ENCODE measurements at regions not wholly inside any gene's neighbourhood (a gene's known extent, or its start where the extent isn't known, plus 50 kb on each side); places are given as distances from the start of the nearest gene placed in this dataset.
"Not testable (repeated sequence)": the region's sequence is repeated elsewhere in the genome, so short reads cannot be mapped to it uniquely, and the experiment has no call there.

DNA sequence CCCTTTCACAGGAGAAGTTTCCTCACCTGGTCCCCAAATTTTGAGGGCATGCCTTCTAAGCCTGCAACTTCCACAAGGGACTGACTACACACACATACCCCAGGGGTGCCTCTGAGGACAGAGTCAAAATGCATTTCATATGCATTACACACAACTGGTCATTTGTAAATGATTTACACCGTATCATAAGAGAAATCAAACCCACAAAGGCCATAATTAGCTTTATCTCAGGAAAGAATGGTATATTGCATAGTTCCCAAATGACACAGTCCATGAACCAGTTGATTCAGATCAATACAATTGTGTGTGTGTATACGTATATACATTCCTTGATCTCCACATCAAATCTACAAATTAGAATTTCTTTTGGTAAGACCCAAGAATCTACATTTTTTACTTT is 203.3 kb upstream of the PRDM1 start:
- no peak for DNase-seq (ENCODE audit: low read depth in 1 of 2, low spot score in 1 of 2)

DNA sequence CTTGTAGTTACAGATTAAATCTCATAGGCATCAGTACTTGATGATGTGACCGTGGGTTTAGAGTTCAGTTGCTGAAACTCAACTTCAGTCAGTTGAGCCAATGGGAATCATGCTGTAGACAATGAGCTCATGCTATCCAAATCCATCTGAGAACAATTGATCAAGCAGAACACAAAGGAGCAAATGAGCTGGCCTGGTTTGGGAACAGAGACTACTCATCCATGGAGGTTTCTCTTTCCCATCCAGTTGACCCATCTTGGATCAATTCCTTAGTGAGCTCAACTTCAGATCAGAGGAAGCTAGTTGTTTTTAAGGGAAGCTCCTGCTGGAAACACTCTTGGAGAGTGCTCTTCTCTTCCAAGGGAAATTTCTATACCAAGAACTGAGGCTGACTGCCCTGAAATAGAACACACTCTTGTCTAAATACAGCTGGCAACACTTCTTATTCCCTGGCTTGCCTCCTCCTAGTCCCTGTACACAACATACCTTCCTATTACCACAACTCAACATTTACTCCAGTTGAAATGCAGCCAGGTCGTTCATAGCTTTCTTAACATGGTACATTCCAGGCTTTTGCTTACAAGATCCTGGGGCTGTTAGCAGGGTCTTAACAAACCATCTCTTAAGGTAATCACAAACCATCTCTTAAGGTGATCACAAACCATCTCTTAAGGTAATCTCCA is 203.9 kb upstream of the PRDM1 start:
- DNase-seq (ENCODE audit: low read depth in 1 of 2, low spot score in 1 of 2): no peak

DNA sequence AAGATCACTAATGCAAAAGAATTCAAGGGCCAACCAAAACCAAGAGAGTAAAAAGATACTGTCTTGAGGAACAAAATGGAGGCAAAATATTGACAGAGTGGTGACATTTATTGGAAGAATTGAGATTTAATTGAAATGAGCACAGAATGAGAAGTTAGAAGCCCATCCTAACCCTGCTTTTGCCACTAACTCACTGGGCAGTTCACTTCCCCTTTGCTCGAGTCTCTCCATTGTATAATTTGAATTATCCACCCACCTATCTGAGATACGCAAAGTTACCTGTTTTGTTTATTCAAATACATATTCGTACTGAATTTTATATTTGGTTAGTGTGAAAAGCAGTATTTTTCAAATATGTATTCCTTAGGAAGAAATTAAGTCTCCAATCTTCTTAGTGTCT is 204.5 kb upstream of the PRDM1 start:
- no peak for DNase-seq (ENCODE audit: low read depth in 1 of 2, low spot score in 1 of 2)

DNA sequence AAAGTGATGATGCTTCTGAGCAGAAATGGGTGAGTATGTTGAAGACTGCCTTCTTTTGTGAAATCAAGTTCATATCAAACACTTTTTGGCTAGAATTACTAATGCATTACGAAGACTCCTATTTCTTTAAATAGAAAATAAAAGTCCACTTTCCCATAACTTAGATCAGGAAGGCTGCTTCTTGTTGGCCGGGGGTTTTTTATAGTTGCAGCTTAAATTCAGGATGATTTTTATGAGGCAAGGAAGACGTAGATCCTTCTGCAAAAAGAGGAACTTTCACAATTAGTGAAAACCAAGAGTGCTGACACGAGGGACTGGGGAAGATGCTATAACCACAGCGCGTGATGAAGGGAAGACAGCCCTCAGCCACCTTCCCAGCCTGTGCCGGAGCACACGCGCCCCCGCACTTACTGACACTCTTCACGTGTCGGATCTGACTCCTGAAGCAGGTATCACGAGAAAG is 206.1 kb upstream of the PRDM1 start:
- DNase-seq (ENCODE audit: low read depth in 1 of 2, low spot score in 1 of 2): no peak

DNA sequence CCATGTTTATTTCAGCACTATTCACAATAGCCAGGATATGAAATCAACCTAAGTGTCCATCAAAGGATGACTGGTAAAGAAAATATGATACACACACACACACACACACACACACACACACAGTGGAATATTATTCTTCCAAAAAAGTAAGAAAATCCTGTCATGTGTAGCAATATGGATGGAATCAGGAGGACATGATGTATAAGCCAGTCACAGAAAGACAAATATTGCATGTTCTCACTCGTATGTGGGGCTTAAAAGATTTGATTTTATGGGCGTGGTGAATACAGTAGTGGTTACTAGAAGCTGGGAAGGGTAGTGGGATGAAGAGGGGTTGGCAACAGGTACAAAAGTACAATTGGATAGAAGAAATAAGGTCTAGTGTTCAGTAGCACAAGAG is 207.0 kb upstream of the PRDM1 start:
- no peak for DNase-seq (ENCODE audit: low read depth in 1 of 2, low spot score in 1 of 2)

DNA sequence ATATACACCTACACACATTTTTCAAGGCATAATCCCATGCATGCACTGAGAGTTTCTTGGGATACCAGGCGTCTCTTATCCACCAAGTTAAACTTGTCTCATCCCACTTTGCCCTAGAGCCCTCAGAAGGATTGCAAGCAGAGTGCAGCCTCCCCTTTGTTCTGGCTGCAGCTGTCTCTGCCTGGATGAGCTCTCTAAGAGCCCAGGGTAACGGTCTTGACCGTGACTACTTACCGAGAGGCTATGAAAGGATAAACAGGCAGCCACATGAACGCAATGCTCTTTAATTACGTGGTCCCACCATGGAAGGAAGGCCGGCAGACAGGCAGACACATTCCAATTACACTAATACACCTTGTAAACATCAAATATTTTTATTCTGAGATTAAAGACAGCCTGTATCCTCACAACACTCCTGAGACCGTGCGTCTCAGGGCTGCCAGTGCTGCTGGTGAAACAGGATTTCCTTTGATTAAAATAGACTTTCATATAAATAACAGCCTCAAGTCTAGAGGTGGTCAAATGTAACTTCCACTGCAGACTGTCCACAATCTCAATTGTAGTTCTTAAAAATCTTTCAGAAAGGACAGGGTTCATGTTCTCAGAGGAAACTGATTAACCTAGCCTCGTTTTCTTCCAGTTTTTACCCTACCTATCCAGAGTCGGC is 210.0 kb upstream of the PRDM1 start:
- no peak for DNase-seq (ENCODE audit: low read depth in 1 of 2, low spot score in 1 of 2)

DNA sequence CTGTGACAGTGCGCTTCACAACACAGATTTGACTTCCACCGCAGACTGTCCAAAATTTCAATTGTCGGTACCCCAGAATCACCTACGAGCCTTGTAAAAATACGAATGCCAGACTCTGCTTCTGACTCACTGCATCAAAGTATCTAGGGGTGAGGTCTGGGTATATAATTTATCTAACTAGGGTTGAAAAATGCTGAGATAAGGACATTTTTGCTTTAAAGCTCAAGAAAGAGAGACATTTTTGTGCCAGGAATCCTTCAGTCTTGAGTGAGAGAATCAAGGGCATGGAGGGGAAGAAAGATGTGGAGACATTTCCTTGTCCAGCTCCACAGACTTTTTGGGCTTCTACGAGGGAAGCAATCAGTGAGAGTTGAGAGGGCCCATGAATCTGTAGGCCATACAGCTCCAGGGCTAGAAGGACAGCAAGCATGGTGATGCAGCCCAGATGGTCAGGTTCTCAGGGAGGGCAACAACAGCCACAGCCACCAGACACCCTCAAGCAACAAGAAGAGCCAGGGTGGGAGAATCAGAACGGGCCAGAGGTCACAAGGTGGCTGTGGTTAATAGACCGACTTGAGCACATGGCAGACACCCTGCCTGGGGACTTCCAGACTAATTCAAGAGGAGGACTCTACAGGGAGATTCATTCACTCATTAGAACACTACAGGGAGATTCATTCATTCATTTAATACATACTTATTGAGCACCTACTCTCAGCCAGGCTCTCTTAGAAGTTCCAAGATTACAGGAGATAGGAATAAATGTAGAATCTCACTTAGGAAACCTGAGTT is 211.1 kb upstream of the PRDM1 start:
- no peak for DNase-seq (ENCODE audit: low read depth in 1 of 2, low spot score in 1 of 2)

DNA sequence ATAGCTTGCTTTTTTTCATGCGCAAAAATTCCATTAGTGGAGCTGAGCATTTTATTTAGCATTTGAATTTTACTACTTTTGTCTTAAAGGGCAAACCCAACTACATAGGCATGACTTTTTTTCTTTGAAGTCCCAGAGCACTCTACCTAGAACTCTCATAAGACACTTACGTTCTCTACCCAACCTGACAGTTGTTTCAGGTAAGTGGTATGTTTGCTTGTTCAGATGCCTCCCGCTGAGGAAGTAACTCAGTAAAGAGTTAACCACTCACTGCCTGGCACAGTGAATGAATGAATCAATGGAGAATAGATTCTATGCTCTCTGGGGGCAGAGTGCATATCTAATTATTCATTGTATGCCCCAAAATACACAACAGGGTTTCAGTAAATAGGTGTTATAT is 212.3 kb upstream of the PRDM1 start:
- no peak for DNase-seq (ENCODE audit: low read depth in 1 of 2, low spot score in 1 of 2)

DNA sequence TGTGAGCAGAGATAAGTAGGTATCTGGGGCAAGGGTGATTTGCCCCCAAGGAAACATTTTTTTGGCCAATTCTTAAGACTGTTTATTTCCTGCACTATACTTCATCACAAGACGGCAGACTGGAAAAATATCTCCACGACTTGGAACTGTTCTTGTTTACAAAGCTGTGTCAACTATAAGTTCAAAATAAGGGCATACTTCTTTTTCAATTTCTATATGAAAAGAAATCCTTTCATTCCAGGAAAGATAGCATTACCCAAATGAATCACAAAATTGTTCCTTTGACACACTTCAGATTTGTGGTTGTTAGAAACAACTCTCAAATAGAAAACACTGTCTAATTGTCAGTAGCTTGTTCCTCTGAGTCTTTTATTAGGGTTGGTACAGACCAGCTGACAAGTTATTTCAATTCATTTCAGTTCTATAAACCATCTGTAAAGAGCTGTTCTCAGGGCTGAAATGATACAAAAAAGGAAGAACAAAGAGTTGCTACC is 212.9 kb upstream of the PRDM1 start:
- no peak for DNase-seq (ENCODE audit: low read depth in 1 of 2, low spot score in 1 of 2)

DNA sequence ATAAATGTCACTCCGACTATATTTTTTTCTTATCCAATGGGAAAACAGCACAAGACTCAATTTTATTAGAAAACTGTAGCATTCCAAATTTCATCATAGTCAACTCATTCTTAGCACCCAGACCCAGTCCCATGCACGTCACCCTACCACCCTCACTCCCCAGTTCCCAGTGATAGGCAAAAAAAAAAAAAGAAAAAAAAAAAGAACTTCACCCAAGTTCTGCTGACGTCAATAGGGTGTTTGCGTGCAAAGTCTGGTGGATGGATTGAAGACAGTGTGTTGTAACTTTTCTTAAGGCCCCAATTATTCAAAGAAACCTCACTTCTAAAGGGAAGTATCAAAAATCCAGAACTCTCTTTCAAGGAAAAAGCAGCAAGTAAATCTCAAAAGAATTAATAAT is 213.9 kb upstream of the PRDM1 start:
- DNase-seq (ENCODE audit: low read depth in 1 of 2, low spot score in 1 of 2): no peak

DNA sequence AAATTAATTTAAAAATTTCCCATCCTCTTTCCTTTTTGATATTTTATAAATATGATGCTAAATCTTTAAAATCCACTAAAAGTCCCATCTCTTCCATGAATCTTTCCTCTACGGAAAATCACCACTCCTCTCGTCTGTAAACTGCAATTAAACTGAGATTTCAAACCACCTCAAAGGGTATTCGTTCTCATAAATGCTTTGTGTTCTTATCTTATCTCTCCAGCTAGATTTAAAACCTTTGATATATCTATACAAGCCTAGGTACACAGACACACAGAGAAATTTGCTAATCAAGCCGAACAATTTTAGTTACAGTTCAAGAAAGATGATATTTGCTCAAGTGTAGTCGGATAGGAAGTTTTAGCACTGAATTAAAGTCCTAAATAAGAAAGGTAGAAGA is 214.6 kb upstream of the PRDM1 start:
- DNase-seq (ENCODE audit: low read depth in 1 of 2, low spot score in 1 of 2): no peak

DNA sequence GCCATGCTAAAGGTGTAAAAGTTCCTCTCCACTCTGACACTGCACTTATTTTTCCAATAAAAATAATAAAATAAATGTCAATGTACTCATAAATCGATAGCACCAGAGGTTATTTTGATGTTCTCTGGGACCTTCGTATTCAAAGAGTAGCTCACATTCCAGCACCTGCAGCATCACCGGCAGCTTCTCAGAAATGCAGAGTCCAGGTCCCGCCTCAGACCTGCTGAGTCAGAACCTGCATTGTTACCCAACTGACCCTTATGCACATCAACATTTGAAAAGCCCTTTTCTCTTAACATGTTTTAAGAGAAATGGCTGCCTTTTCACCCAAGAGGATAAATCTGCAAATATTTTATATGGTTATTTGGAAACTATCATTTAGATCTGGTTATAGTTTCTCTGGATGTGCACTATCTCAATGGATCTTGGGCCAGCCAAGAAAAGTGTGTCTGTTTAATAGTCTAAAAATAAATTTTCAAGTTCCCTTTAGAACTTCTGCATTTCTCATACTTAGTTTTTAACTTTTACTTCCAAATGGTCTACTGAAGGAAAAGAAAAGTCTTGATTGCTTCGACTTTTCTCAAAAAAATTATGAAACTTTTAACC is 216.2 kb upstream of the PRDM1 start:
- no peak for DNase-seq (ENCODE audit: low read depth in 1 of 2, low spot score in 1 of 2)

DNA sequence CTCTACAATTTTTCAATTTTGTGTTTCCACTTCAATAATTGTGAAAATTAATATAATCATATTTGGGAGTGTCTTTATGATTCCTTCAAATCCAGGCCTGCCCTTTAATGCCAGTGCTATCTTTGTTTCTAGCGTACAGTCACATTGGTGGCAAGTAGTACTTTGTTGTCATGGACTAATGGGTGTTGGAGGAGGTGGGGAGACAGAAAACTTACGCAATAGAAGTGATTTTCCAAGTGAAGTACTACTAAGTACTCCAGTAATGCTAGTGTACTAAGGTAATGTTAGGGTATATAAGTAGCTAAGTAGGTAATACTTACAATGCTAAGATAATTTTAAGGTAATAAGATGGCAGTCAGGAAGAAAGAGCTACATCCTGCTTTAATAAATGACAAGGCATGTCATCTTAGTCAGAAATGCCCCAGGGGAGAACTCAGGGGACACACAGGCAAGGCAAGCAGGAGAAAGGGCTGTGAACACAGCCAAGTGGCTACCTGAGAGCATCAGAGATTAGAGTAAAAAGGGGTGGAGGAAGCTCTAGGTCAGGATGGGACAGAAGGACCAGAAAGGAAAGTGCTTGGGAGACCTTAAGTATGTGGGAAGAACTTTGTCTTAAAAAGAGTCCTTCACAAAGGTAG is 217.2 kb upstream of the PRDM1 start:
- no peak for DNase-seq (ENCODE audit: low read depth in 1 of 2, low spot score in 1 of 2)

DNA sequence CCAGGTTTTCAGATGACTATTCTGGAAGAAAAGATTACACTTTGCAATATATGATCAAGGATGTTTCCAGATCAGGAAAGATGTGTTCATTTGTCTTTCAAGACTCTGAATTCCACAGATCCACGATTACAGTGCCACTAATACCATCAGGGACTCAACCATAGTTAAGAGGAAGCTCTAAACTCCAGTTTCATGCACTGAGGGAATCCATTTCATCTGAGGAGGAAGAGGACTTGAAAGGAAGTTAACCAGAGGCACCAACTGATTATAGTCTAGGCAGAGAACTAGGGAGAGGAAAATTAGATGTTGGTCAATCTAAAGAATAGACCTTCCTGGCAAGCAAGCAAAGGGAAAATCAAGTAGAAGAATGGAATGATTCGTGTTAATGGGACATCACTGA is 218.3 kb upstream of the PRDM1 start:
- DNase-seq (ENCODE audit: low read depth in 1 of 2, low spot score in 1 of 2): no peak

DNA sequence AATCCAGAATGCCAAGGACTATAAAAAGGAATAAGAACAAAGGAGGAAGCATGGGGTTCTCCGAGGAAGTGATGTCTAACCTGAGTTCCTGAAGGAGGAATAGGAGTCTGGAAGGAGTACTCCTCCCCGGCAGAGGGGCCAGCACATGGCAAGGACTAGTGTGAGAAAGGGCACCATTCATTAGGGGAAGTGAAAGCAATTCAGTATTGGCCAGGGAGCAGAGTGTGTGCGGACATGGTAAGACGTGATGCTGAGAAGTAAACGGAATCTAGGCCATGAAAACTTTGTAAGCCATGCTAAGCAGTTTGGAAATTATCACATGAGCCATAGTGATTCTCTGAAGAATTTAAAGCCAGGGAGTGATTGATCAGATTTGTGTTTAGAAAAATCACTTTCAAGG is 218.9 kb upstream of the PRDM1 start:
- no peak for DNase-seq (ENCODE audit: low read depth in 1 of 2, low spot score in 1 of 2)

DNA sequence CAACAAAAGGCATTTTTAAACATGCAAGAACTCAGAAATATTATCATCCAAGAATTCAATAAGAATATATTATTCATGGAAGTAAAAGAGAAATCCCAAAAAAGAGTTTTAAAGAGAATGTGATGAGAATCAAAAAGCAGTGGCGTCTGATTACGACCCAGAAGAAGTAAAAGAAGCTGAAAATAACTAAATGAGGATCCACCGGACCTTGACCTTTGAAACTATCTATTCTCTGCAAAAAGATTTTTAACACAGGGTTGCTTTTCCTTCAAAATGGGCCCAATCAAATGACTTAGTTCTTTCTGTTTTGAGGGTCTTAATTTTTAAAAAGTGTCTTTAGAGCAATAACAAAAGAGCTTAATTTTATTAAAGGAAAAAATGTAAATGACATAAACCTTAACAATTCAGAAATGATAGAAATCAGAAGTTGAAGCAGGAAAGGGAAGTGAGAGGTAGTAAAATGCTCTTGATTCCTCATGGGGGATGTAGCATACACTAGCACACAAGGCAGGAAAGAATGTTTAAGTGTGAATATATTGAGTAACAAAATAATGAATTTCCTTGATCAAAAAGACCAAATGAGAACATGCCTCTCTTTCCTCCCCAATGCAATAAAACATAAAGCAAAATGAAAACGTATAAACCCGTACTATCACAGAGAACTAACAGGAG is 223.1 kb upstream of the PRDM1 start:
- no peak for DNase-seq (ENCODE audit: low read depth in 1 of 2, low spot score in 1 of 2)

DNA sequence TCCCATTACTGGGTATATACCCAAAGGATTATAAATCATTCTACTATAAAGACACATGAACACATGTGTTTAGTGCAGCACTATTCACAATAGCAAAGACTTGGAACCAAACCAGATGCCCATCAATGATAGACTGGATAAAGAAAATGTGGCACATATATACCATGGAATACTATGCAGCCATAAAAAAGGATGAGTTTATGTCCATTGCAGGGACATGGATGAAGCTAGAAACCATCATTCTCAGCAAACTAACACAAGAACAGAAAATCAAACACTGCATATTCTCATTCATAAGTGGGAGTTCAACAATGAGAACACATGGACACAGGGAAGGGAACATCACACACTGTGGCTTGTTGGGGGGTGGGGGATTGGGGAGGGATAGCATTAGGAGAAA is 225.2 kb upstream of the PRDM1 start:
- not testable (repeated sequence) for DNase-seq (ENCODE audit: low read depth in 1 of 2, low spot score in 1 of 2)

DNA sequence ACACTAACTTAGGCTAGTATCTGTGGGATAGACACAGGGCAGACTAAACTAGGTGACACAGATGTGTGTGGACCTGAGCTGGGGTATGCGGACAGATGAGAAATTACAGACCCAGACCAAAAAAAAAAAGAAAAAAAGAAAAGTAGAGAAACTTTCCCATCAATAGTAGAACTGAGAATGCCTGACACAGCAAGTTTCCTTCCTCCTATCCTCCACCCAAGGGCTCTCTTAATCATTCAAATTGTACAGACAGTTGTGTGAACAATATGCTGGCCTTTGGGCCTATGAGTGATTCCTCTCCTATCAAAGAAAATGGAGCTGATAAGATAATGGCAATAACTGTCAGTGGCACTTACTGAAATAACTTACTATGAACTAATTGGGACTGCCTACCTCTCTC is 226.7 kb upstream of the PRDM1 start:
- DNase-seq (ENCODE audit: low read depth in 1 of 2, low spot score in 1 of 2): no peak

DNA sequence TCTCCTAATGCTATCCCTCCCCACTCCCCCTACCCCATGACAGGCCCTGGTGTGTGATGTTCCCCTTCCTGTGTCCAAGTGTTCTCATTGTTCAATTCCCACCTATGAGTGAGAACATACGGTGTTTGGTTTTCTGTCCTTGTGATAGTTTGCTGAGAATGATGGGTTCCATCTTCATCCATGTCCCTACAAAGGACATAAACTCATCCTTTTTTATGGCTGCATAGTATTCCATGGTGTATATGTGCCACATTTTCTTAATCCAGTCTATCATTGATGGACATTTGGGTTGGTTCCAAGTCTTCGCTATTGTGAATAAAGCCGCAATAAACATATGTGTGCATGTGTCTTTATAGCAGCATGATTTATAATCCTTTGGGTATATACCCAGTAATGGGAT is 227.5 kb upstream of the PRDM1 start:
- not testable (repeated sequence) for DNase-seq (ENCODE audit: low read depth in 1 of 2, low spot score in 1 of 2)

DNA sequence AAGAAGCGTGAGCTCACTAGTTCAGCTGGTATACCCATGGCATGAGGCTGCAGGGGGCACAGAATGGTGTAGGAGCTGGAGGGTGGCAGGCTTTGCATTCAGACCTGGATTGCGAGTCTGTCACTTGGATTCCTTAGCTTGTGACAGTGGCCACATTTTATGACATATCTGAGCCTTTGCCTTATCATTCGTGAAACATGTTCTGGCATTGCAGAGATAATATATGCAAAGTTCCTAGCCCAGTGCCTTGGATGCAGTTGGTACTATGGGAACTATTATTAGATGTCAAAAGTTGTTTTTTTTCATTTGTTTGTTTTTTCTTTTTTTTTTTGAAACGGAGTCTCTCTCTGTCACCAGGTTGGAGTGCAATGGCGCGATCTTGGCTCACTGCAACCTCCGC is 230.7 kb upstream of the PRDM1 start:
- no peak for DNase-seq (ENCODE audit: low read depth in 1 of 2, low spot score in 1 of 2)

DNA sequence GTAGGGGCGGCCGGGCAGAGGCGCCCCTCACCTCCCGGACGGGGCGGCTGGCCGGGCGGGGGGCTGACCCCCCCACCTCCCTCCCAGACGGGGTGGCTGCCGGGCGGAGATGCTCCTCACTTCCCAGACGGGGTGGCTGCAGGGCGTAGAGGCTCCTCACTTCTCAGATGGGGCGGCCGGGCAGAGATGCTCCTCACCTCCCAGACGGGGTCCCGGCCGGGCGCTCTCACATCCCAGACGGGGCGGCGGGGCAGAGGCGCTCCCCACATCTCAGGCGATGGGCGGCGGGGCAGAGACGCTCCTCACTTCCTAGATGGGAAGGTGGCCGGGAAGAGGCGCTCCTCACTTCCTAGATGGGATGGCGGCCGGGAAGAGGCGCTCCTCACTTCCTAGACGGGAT is 232.2 kb upstream of the PRDM1 start:
- DNase-seq (ENCODE audit: low read depth in 1 of 2, low spot score in 1 of 2): not testable (repeated sequence)

Data from activated T-helper 1 cell treated with anti-CD3 and anti-CD28 coated beads, Interleukin-2, amount 50 U/mL, for 16 hours (primary cell).